GM12864 (cell line): ENCODE measurements at regions not wholly inside any gene's neighbourhood (a gene's known extent, or its start where the extent isn't known, plus 50 kb on each side); places are given as distances from the start of the nearest gene placed in this dataset.

Experiments
- DNase-seq: peaks from one replicate; pipeline ENCODE4 v3.0.0-alpha.2; 2011; ENCODE audit warnings: low read depth
- H3K4me3 ChIP-seq: 2 replicates; pipeline ENCODE4 v1.5.1; 2011; ENCODE audit warnings: mild to moderate bottlenecking, low read depth, low read length, control low read depth
- CTCF ChIP-seq: IDR thresholded peaks from 2 replicates; pipeline ENCODE4 v1.5.1; 2011; ENCODE audit warnings: low read depth, mild to moderate bottlenecking, moderate library complexity, low read length, control low read depth, inconsistent platforms; ENCODE audit errors: missing control alignments

- no peak for DNase-seq
- no peak overlapping the region for H3K4me3 ChIP-seq
- no peak for TF ChIP-seq CTCF
Measured at GRCh38 chr12:124422142-124422569, 127.3 kb downstream of the RFLNA start.

DNA sequence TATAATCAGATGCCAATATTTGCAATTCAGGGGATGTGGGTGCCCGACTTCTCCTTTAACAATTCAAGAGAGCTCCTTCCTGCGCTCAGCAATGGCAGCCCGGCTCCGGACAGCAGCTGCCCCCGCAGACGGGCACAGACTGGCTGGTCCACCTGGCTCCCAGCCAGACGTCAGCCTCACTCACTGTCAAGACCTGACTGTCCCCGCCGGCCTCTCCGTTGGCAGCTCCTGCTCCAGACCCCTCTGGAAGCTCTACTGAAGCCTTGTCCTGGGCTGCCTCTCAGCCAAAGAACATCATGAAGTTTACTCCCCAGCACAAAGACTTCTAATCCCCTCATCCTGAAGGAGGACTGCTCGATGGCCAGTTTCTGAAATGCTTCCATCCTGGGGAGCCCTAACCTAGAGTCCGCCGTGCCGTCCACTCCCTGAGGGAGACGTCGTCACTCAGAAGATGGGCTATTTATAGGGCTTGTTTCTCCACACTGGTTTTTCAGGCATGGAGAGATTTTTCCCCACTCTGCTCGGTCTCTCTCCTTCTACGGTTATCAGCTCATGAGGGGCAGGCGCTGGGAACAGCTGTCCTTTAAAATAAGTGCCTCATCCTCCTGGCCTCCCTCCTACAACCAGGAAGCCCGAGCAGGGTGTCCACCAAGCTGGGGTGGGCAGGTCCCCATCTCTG lies 126.2 kb downstream of the RFLNA start:
- TF ChIP-seq CTCF = no peak
- no peak overlapping the region for H3K4me3 ChIP-seq
- DNase-seq = no peak

GRCh38 chr12:124420041-124420995 lies 125.4 kb downstream of the RFLNA start:
- no peak for TF ChIP-seq CTCF
- no peak for DNase-seq
- no peak overlapping the region for H3K4me3 ChIP-seq

- DNase-seq = no peak
- no peak overlapping the region for H3K4me3 ChIP-seq
- TF ChIP-seq CTCF = no peak
Measured at GRCh38 chr12:124419292-124420040, 124.6 kb downstream of the RFLNA start.

DNA sequence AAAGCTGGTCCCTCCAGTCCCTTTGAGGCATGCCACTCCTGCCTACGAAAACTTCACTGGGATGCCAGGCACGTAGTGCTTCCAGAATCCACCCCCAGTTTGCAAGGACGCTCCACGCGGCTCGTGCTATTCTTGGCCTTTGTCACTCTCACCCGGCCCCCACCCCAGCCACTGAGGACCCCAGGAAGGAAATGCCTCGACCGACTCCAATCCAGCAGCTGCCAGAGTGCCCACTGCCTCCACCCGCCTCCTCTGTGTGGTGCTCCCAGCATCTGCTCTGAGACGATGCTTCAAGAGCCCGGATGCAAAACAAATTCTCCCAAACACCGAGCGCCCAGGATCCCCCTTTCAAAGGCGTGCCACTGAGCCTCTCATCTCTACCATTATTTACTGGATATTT lies 123.9 kb downstream of the RFLNA start:
- no peak for TF ChIP-seq CTCF
- no peak for DNase-seq
- H3K4me3 ChIP-seq = no peak overlapping the region

GRCh38 chr12:124418156-124418555 lies 123.3 kb downstream of the RFLNA start:
- TF ChIP-seq CTCF = no peak
- H3K4me3 ChIP-seq = no peak overlapping the region
- DNase-seq = no peak
